AG09309 (cell line): ENCODE measurements at regions not wholly inside any gene's neighbourhood (a gene's known extent, or its start where the extent isn't known, plus 50 kb on each side); places are given as distances from the start of the nearest gene placed in this dataset.

Source experiments
- DNase-seq: peaks from one replicate; pipeline ENCODE4 v3.0.0-alpha.2; 2010; ENCODE audit warnings: low read depth
- H3K4me3 ChIP-seq: 2 replicates; pipeline ENCODE4 v1.5.1; 2011; ENCODE audit warnings: mild to moderate bottlenecking, low read depth, low read length, moderate library complexity; ENCODE audit not compliant: control insufficient read depth
- TF ChIP-seq, protein P1 (sequence below): IDR thresholded peaks from 2 replicates; pipeline ENCODE4 v1.5.1; 2011; ENCODE audit warnings: mild to moderate bottlenecking, low read depth, low read length, inconsistent platforms; ENCODE audit not compliant: insufficient read depth, control insufficient read depth; ENCODE audit errors: missing control alignments

GRCh38 chr11:119839476-119840133, 110.6 kb upstream of the NECTIN1 start:
- no peak for DNase-seq

GRCh38 chr11:119835753-119836152, 106.8 kb upstream of the NECTIN1 start:
- TF ChIP-seq, protein P1, sequence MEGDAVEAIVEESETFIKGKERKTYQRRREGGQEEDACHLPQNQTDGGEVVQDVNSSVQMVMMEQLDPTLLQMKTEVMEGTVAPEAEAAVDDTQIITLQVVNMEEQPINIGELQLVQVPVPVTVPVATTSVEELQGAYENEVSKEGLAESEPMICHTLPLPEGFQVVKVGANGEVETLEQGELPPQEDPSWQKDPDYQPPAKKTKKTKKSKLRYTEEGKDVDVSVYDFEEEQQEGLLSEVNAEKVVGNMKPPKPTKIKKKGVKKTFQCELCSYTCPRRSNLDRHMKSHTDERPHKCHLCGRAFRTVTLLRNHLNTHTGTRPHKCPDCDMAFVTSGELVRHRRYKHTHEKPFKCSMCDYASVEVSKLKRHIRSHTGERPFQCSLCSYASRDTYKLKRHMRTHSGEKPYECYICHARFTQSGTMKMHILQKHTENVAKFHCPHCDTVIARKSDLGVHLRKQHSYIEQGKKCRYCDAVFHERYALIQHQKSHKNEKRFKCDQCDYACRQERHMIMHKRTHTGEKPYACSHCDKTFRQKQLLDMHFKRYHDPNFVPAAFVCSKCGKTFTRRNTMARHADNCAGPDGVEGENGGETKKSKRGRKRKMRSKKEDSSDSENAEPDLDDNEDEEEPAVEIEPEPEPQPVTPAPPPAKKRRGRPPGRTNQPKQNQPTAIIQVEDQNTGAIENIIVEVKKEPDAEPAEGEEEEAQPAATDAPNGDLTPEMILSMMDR = no peak
- no peak overlapping the region for H3K4me3 ChIP-seq
- no peak for DNase-seq

More at GRCh38 chr11:119839476-119840133, 110.6 kb upstream of the NECTIN1 start:
- TF ChIP-seq, protein P1 = no peak
- H3K4me3 ChIP-seq = no peak overlapping the region

DNA sequence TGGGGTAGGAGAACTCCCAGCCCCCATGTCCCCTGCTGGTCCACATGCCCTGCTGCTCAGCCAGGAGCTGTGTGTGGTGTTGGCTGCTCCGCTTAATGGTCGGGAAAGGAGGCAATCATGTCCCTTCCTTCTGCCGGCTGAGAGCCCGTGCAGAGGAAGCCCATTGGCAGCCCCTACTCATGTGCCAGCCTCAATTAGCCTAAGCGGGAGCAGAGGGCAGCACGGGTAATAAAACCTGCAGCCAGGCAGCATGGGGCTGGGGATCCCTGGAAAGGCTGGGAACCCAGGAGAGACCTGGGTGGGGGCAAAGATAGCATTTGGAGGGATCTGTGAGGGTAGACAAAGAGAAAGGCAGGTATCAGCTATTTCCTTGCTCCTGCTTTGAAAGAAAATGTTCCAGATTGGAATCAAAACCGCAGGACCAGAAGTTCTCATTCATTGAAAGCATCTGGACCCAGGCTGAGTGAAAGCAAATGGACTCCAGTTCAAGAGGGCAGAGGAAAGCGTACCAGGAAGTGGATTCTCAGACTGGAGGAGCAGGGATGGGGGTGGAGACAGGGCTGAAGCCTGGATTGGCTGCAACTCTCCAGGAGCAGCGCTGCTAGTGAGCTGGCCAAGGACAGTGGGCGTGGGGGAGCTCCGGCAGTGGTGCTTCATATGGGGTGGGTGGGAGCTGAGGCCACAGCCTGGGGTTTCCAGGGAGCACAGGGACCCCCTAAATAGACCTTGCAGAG, 103.4 kb upstream of the NECTIN1 start:
- DNase-seq = peak; percentile 3
- TF ChIP-seq, protein P1 = no peak
- H3K4me3 ChIP-seq = no peak overlapping the region

DNA sequence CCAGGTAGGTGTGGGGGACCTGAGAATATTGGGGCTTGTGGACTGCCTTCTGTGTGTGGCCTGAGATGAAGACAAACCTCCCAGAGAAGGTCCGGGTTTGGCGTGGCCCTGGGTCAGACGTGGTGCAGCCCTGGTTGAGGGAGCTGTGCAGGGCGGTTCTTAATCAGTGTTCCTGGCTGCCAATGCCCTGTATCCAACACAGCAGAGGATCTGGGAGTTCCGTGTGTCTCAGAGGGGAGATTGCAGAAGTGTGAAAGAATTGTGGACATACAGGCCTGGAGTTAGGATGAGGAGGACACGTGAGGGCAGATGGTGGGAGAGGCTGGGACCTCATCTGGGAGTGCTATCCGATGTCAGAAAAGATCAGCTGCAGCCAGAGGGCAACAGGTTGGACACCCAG, 102.0 kb upstream of the NECTIN1 start:
- no peak overlapping the region for H3K4me3 ChIP-seq
- TF ChIP-seq, protein P1 = no peak
- no peak for DNase-seq

DNA sequence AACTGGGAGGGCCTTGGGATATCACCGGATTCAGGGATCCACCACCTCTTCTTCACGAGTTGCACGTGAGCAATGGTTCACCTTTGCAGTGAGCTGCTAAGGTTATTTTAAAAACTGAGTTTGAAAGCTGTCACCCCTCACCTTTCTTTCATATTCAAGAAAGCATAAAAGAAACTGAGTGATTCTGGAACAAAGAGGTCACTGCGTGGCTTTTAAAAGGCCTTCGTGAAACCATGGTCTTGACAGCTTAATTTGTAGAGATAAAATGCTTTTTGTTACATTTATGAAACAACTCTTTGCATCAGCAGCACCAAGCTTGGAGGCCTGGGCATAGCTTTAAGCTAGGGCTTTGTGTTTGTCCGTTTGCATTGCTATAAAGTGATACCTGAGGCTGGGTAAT, 101.4 kb upstream of the NECTIN1 start:
- TF ChIP-seq, protein P1 = no peak
- DNase-seq = no peak
- H3K4me3 ChIP-seq = no peak overlapping the region

GRCh38 chr11:119829402-119829801, 100.4 kb upstream of the NECTIN1 start:
- no peak overlapping the region for H3K4me3 ChIP-seq
- no peak for DNase-seq
- TF ChIP-seq, protein P1 = no peak
